IPS DF 6.9 (cell line): ENCODE measurements at regions not wholly inside any gene's neighbourhood (a gene's known extent, or its start where the extent isn't known, plus 50 kb on each side); places are given as distances from the start of the nearest gene placed in this dataset.

Experiments
- DNase-seq: peaks from one replicate; pipeline ENCODE4 v3.0.0-alpha.2; 2013; ENCODE audit warnings: low read depth, low spot score
- H3K27ac ChIP-seq: one replicate; pipeline ENCODE4 v1.5.1; 2013; ENCODE audit warnings: low read length, control low read depth
- H3K27me3 ChIP-seq: 2 replicates; pipeline ENCODE4 v1.6.1; 2013; ENCODE audit warnings: mild to moderate bottlenecking, low read length; ENCODE audit not compliant: control insufficient read depth, insufficient read depth
- H3K36me3 ChIP-seq: 2 replicates; pipeline ENCODE4 v1.6.1; 2013; ENCODE audit warnings: low read length; ENCODE audit not compliant: control insufficient read depth, insufficient read depth
- H3K4me1 ChIP-seq: 2 replicates; pipeline ENCODE4 v1.6.1; 2013; ENCODE audit warnings: low read length; ENCODE audit not compliant: control insufficient read depth, insufficient read depth
- H3K4me3 ChIP-seq: 2 replicates; pipeline ENCODE4 v1.5.1; 2013; ENCODE audit warnings: mild to moderate bottlenecking, low read length
- H3K9me3 ChIP-seq: 2 replicates; pipeline ENCODE4 v1.6.1; 2013; ENCODE audit warnings: low read length, inconsistent platforms; ENCODE audit not compliant: control insufficient read depth, insufficient read depth
- WGBS: extraction: QIAGEN DNeasy Blood & Tissue Kit; methylation state at CpG from one replicate; pipeline ENCODE4 v1.1.7; 2013; ENCODE audit warnings: mixed read lengths, missing lambda C conversion rate; ENCODE audit not compliant: insufficient read length, insufficient coverage; 5-methylcytosine and 5-hydroxymethylcytosine counted together

DNA sequence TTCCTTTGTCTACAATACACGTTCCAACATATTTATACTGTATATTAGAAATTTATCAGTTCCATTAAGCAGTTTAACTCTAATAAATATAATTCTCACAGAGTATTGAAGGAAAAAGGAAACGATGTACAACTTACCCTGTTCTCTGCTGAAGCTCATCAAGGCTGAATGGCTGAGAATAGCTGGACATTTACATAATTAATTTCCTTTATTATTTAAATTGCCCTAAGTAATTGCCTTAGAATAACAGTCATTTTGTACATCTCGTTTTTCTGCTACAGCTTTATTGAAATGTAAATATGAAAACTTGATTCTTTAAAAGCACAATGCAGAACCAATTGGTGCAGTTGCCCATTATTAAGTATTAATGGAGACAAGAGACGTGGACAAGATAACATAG is 648.3 kb upstream of the ATXN8OS start:
- no peak for DNase-seq
- Histone ChIP-seq H3K27ac (no peak overlapping the region), H3K27me3 (no peaks in the 10 kb centered on the region), H3K4me1 (no peaks in the 10 kb centered on the region; the same call in 1 of the 2 replicates), H3K36me3 (no peaks in the 10 kb centered on the region), H3K4me3 (no peak overlapping the region), H3K9me3 (no peaks in the 10 kb centered on the region)
- no CpG with 5 or more reads among the region's 4 CpGs for WGBS

GRCh38 chr13:69458013-69458412 is 649.6 kb upstream of the ATXN8OS start:
- Histone ChIP-seq H3K27me3 (no peaks in the 10 kb centered on the region), H3K4me1 (no peaks in the 10 kb centered on the region; the same call in 1 of the 2 replicates), H3K9me3 (no peaks in the 10 kb centered on the region), H3K36me3 (no peaks in the 10 kb centered on the region), H3K27ac (no peak overlapping the region), H3K4me3 (no peak overlapping the region)
- no peak for DNase-seq

DNA sequence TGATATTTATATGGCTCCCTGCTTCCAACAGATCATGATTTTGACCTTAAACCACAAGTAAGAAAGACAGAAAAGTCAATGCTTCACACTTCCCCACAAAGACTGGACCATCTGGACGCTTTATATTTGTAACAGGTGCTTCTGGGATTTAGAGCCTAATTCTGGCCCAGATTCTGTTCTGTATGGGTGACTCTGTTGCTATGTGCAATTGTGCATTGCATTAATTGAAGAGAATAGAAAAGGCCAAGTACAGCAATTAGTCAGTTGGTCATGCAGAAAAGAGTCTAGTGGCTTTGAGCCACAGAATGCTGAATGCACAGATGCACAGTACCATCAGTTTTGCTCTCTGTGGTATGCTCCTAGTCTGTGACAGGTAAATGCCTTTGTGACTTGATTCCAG is 657.4 kb upstream of the ATXN8OS start:
- H3K4me1 ChIP-seq: no peaks in the 10 kb centered on the region
- no CpG with 5 or more reads among the region's 1 CpG for WGBS
- no peaks in the 10 kb centered on the region for H3K9me3 ChIP-seq
- DNase-seq: no peak
- no peaks in the 10 kb centered on the region for H3K36me3 ChIP-seq
- no peak overlapping the region for H3K27ac ChIP-seq
- H3K4me3 ChIP-seq: no peak overlapping the region
- H3K27me3 ChIP-seq: no peaks in the 10 kb centered on the region

GRCh38 chr13:69425235-69425634 is 682.4 kb upstream of the ATXN8OS start:
- DNase-seq: no peak
- H3K27ac ChIP-seq: no peak overlapping the region
- no peaks in the 10 kb centered on the region for H3K9me3 ChIP-seq
- no peaks in the 10 kb centered on the region for H3K27me3 ChIP-seq
- no peaks in the 10 kb centered on the region; the same call in 1 of the 2 replicates for H3K36me3 ChIP-seq
- no peak overlapping the region for H3K4me3 ChIP-seq
- H3K4me1 ChIP-seq: no peaks in the 10 kb centered on the region

DNA sequence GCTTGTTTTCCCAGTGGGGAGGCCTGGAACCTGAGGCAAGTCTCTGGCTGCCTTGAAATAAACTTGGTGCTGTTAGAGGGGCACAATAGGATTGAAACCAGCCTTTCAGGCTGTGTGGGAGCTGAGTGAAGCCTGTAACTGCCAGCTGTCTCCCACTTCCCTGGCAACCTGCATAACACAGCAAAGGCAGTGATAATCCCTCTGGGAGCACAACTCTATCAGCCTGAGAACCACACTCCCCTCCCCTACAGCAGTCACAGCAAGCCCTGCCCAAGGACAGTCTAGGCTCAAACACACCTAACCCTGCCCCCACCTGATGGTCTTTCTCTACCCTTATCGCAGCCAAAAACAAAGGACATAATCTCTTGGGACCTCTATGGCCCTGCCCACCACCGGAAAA is 683.8 kb upstream of the ATXN8OS start:
- Histone ChIP-seq H3K27ac (no peak overlapping the region), H3K27me3 (no peaks in the 10 kb centered on the region), H3K4me1 (no peaks in the 10 kb centered on the region), H3K4me3 (no peak overlapping the region), H3K36me3 (no peaks in the 10 kb centered on the region; the same call in 1 of the 2 replicates), H3K9me3 (no peaks in the 10 kb centered on the region)
- WGBS: no CpG with 5 or more reads among the region's 2 CpGs
- DNase-seq: no peak

GRCh38 chr13:69418319-69418718 is 689.3 kb upstream of the ATXN8OS start:
- no peaks in the 10 kb centered on the region for H3K9me3 ChIP-seq
- H3K4me1 ChIP-seq: no peaks in the 10 kb centered on the region
- DNase-seq: no peak

DNA sequence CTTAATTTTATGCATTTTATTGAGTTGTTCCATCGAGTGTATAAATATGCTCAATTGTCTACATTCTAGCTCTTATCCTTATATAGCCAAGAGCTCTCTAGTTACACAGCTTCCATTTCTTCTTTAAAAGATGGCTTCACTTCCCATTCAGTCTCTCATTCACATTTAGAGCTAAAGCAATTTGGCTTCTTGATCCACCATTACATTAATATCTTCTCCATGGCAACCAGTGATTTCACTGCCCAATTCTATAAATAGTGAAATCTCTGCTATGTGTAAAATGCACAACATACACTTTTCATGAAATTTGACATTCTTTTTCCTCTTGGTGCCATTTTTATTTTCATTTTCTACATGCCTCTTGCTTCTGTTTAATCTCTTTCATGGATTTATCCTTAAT is 696.9 kb upstream of the ATXN8OS start:
- Histone ChIP-seq H3K27me3 (no peaks in the 10 kb centered on the region), H3K4me1 (no peaks in the 10 kb centered on the region), H3K9me3 (no peaks in the 10 kb centered on the region), H3K27ac (no peak overlapping the region), H3K36me3 (no peaks in the 10 kb centered on the region), H3K4me3 (no peak overlapping the region)
- no peak for DNase-seq
- WGBS: no CpG with 5 or more reads among the region's 1 CpG

More at GRCh38 chr13:69418319-69418718, 689.3 kb upstream of the ATXN8OS start:
- Histone ChIP-seq H3K4me3 (no peak overlapping the region), H3K27ac (no peak overlapping the region), H3K27me3 (no peaks in the 10 kb centered on the region), H3K36me3 (no peaks in the 10 kb centered on the region; the same call in 1 of the 2 replicates)

DNA sequence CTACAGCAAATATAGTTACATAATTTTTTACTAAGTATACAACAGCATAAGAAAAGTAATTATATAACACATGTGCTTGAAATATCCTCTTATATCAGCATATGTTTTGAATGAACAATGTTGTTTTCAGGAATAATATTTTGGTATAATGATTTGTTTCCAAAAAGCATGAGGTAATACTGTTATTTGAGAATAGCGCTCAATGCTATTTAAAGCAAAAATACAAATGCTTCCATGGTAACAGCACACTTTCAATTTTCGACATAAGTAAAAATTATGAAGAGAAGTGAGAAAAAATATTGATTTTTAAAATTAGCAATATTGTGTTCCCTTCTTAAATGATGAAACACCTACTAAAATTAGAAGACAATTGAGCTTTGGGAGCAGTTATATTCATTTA is 715.9 kb upstream of the ATXN8OS start:
- H3K27me3 ChIP-seq: no peaks in the 10 kb centered on the region
- no peaks in the 10 kb centered on the region for H3K36me3 ChIP-seq
- no peak overlapping the region for H3K27ac ChIP-seq
- no peaks in the 10 kb centered on the region for H3K4me1 ChIP-seq
- no peaks in the 10 kb centered on the region for H3K9me3 ChIP-seq
- no peak overlapping the region for H3K4me3 ChIP-seq
- DNase-seq: no peak
- no CpG with 5 or more reads among the region's 2 CpGs for WGBS

DNA sequence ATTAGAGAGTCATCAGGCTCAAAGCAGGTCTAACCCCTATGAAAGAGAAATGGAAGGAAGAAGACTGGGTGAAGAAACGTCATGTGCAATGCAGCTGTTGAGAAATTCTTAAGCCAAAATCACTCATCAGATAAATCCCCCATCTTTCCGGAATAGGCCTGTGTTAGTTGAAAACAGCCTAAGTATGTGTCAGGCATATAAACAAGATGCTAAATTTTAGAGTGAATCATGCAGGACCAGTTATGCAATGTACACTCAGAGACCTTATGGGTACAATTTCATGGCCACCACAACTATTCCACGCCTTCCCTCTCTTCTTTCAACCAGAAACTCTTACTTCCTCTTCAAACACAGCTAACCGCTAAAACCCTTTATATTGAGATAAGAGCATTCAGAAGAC is 717.7 kb upstream of the ATXN8OS start:
- DNase-seq: no peak
- no CpG with 5 or more reads among the region's 4 CpGs for WGBS
- H3K4me1 ChIP-seq: no peaks in the 10 kb centered on the region
- H3K27me3 ChIP-seq: no peaks in the 10 kb centered on the region
- H3K9me3 ChIP-seq: no peaks in the 10 kb centered on the region
- no peak overlapping the region for H3K27ac ChIP-seq
- no peaks in the 10 kb centered on the region for H3K36me3 ChIP-seq
- no peak overlapping the region for H3K4me3 ChIP-seq

DNA sequence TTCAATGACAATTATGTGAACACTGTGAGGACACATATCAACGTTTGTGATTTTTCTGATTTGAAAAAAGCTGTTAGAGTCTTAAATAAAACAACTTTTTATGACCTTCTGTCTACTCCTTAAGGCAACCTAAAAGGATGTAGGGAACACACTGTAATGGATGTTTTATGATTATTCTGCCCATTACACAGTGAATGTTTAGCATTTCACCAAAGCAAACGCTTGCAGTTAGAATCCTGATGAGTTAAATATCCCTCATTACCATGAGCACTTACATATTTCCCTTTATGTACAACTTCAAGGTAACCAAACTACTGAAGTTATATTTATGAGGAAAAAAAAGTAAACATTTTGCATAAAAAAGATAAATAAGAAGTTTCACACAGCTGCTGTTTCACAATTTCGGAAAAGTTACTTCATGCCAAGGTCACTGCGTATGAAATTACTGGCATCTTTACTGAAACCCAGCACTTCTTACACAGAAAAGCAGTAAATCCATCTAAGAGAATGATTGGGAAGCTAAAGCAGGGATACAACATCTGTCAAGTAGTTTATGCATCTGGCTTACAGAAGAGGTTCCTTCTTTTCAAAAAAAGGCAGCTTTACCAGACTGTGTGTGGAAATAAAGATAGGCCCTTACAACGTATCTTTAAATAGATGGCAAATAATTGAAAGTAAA is 733.7 kb upstream of the ATXN8OS start:
- no peaks in the 10 kb centered on the region for H3K27me3 ChIP-seq

GRCh38 chr13:69363360-69363759 is 744.3 kb upstream of the ATXN8OS start:
- no CpG with 5 or more reads among the region's 3 CpGs for WGBS
- no peaks in the 10 kb centered on the region for H3K36me3 ChIP-seq
- no peaks in the 10 kb centered on the region; the same call in 1 of the 2 replicates for H3K4me1 ChIP-seq
- no peaks in the 10 kb centered on the region for H3K27me3 ChIP-seq
- no peak overlapping the region for H3K27ac ChIP-seq
- no peak for DNase-seq
- no peak overlapping the region for H3K4me3 ChIP-seq
- no peaks in the 10 kb centered on the region for H3K9me3 ChIP-seq

More for the DNA sequence above, 733.7 kb upstream of the ATXN8OS start:
- Histone ChIP-seq H3K27ac (no peak overlapping the region), H3K9me3 (no peaks in the 10 kb centered on the region), H3K4me1 (no peaks in the 10 kb centered on the region), H3K4me3 (no peak overlapping the region), H3K36me3 (no peaks in the 10 kb centered on the region)
- DNase-seq: no peak
- WGBS: no CpG with 5 or more reads among the region's 5 CpGs
